Right lobe of liver (tissue), 6 donors: ENCODE measurements at regions not wholly inside any gene's neighbourhood (a gene's known extent, or its start where the extent isn't known, plus 50 kb on each side); places are given as distances from the start of the nearest gene placed in this dataset.

Source experiments
- ATAC-seq, 4 donors: fragments of 200-7000 bp; cut with Tn5 transposase; one replicate each; pipeline ENCODE4 v1.9.1; 2020; ENCODE audit warnings: mild to moderate bottlenecking in 4 of 4, moderate library complexity in 4 of 4
- DNase-seq, 3 donors: peaks; one replicate each; pipeline ENCODE4 v3.0.0-alpha.2; 2020
- H3K27ac ChIP-seq, 3 donors: fragments of 200-600 bp; one replicate each; pipeline ENCODE4 v1.8.0; 2022
- H3K27me3 ChIP-seq, 2 donors: fragments of 200-600 bp; one replicate each; pipeline ENCODE4 v1.8.0; 2022
- H3K36me3 ChIP-seq, 4 donors: fragments of 200-600 bp; sonication (generic) in 1 of 4; one replicate each; pipeline versions ENCODE4 v1.5.1 to v1.8.0; 2017 to 2022; ENCODE audit warnings: control low read depth in 1 of 4
- H3K4me1 ChIP-seq, 4 donors: fragments of 200-600 bp; sonication (generic) in 1 of 4; one replicate each; pipeline versions ENCODE4 v1.5.1 to v1.8.0; 2017 to 2022; ENCODE audit warnings: control low read depth in 1 of 4
- H3K4me3 ChIP-seq, 3 donors: fragments of 200-600 bp; one replicate each; pipeline ENCODE4 v1.8.0; 2022
- H3K9me3 ChIP-seq, 4 donors: fragments of 200-600 bp; sonication (generic) in 1 of 4; one replicate each; pipeline versions ENCODE4 v1.5.1 to v1.8.0; 2017 to 2022; ENCODE audit warnings: control low read depth in 1 of 4
- CTCF ChIP-seq, 4 donors: fragments of 200-600 bp in 3 of 4; fragments of 450-650 bp in 1 of 4; IDR thresholded peaks; one replicate each; pipeline versions ENCODE4 v1.5.1 to v1.8.0; 2016 to 2022; ENCODE audit warnings: antibody characterized with exemption in 4 of 4, mild to moderate bottlenecking in 2 of 4
- POLR2A ChIP-seq: fragments of 450-650 bp; IDR thresholded peaks from one replicate; pipeline ENCODE4 v1.6.1; 2017; ENCODE audit warnings: antibody characterized with exemption, mild to moderate bottlenecking
- WGBS: methylation state at CpG from one replicate; pipeline ENCODE4 v1.1.6; 2018; ENCODE audit warnings: low coverage, low lambda C conversion rate; ENCODE audit not compliant: insufficient coverage; ENCODE audit errors: missing lambda C conversion rate; 5-methylcytosine and 5-hydroxymethylcytosine counted together
- intact Hi-C, 2 donors: fragments of 100-400 bp; cut with DNase I; formaldehyde crosslinking; loops; one replicate each; pipeline versions ENCODE4 v1.11.2 to v1.14.1; 2022
- donor health status: DM: no; HTN: yes; CAD: no.
- donor health status: DM: no; HTN: no; CAD: no.
- donor health status: DM: no; HTN: no; CAD: no.
- donor health status: DM: no; HTN: yes; CAD: no.
- donor health status: DM: no; HTN: yes; CAD: no.

GRCh38 chr2:121142452-121142851, 142.6 kb downstream of the TFCP2L1 start:
- 75% methylated on average over 1 of the region's 2 CpGs for WGBS
- Histone ChIP-seq H3K27ac (no peak overlapping the region), H3K4me1 (no peaks in the 10 kb centered on the region), H3K9me3 (no peaks in the 10 kb centered on the region), H3K4me3 (no peak overlapping the region), H3K36me3 (no peaks in the 10 kb centered on the region), H3K27me3 (no peaks in the 10 kb centered on the region)
- ATAC-seq (no peak), DNase-seq (no peak)
- TF ChIP-seq POLR2A (no peak), CTCF (IDR thresholded peaks at IDR 0.05) (no peak)
- intact Hi-C loops = no loop called here

GRCh38 chr2:121144111-121144510, 140.9 kb downstream of the TFCP2L1 start:
- Histone ChIP-seq H3K27ac (no peak overlapping the region), H3K4me3 (no peak overlapping the region), H3K4me1 (no peaks in the 10 kb centered on the region), H3K27me3 (no peaks in the 10 kb centered on the region), H3K9me3 (no peaks in the 10 kb centered on the region), H3K36me3 (no peaks in the 10 kb centered on the region)
- DNase-seq (no peak), ATAC-seq (no peak)
- intact Hi-C loops = no loop called here
- 67% methylated on average over 4 of the region's 7 CpGs for WGBS
- no peak for TF ChIP-seq CTCF (IDR thresholded peaks at IDR 0.05)
- no peak for TF ChIP-seq POLR2A

GRCh38 chr2:121146630-121147029, 138.4 kb downstream of the TFCP2L1 start:
- DNase-seq = no peak
- ATAC-seq = no peak
- Histone ChIP-seq H3K4me3 (no peak overlapping the region), H3K4me1 (no peaks in the 10 kb centered on the region), H3K27ac (no peak overlapping the region), H3K9me3 (no peaks in the 10 kb centered on the region), H3K36me3 (no peaks in the 10 kb centered on the region), H3K27me3 (no peaks in the 10 kb centered on the region)
- TF ChIP-seq POLR2A (no peak), CTCF (IDR thresholded peaks at IDR 0.05) (no peak)
- WGBS = 87% methylated on average over 5 of the region's 5 CpGs
- intact Hi-C loops = no loop called here

GRCh38 chr2:121147766-121148165, 137.2 kb downstream of the TFCP2L1 start:
- ATAC-seq (no peak), DNase-seq (no peak)
- Histone ChIP-seq H3K27me3 (no peaks in the 10 kb centered on the region), H3K4me1 (no peaks in the 10 kb centered on the region), H3K4me3 (no peak overlapping the region), H3K27ac (no peak overlapping the region), H3K9me3 (no peaks in the 10 kb centered on the region), H3K36me3 (no peaks in the 10 kb centered on the region)
- WGBS = 86% methylated on average over 1 of the region's 1 CpG
- no peak for TF ChIP-seq POLR2A
- intact Hi-C loops = no loop called here

- WGBS = 58% methylated on average over 3 of the region's 3 CpGs
- ATAC-seq = no peak
- TF ChIP-seq CTCF (IDR thresholded peaks at IDR 0.05) (no peak), POLR2A (no peak)
- Histone ChIP-seq H3K27me3 (no peaks in the 10 kb centered on the region), H3K9me3 (no peaks in the 10 kb centered on the region), H3K36me3 (no peaks in the 10 kb centered on the region), H3K27ac (no peak overlapping the region), H3K4me1 (no peaks in the 10 kb centered on the region), H3K4me3 (no peak overlapping the region)
- DNase-seq = no peak
- intact Hi-C loops = no loop called here
Measured at GRCh38 chr2:121148481-121148880, 136.5 kb downstream of the TFCP2L1 start.
